DND-41 (cell line): ENCODE measurements at regions not wholly inside any gene's neighbourhood (a gene's known extent, or its start where the extent isn't known, plus 50 kb on each side); places are given as distances from the start of the nearest gene placed in this dataset.

Source experiments
- CTCF ChIP-seq: IDR thresholded peaks from 2 replicates; pipeline ENCODE4 v1.5.1; 2012; ENCODE audit warnings: borderline replicate concordance, low read length, moderate library complexity, mild to moderate bottlenecking; ENCODE audit not compliant: poor library complexity, severe bottlenecking; ENCODE audit errors: extremely low read depth
- EZH2 ChIP-seq: IDR thresholded peaks from 3 replicates; pipeline ENCODE4 v1.6.1; 2012; ENCODE audit warnings: borderline replicate concordance, low read depth, mild to moderate bottlenecking, moderate library complexity, low read length, inconsistent platforms; ENCODE audit not compliant: severe bottlenecking

- TF ChIP-seq CTCF: no peak
- TF ChIP-seq EZH2: no peak
Measured at GRCh38 chrX:20433388-20433775, 166.7 kb upstream of the RPS6KA3 start.
